IMR-90 (cell line): ENCODE measurements at regions not wholly inside any gene's neighbourhood (a gene's known extent, or its start where the extent isn't known, plus 50 kb on each side); places are given as distances from the start of the nearest gene placed in this dataset.

ENCODE experiments used
- ATAC-seq: fragments of 200-7000 bp; cut with Tn5 transposase; 2 replicates; pipeline ENCODE4 v1.9.1; 2020; ENCODE audit warnings: low read depth, mild to moderate bottlenecking, moderate library complexity
- BruUV-seq: library from RNA; stranded (reverse); fragments of 400-500 nt; replicated peaks from 2 replicates; lab custom pipeline; 2021; lab: Mats Ljungman, UMichigan
- CTCF ChIA-PET: fragments of 300-600 bp; formaldehyde crosslinking; extraction: SDS; loops from one replicate; lab custom pipeline; 2021; ENCODE audit warnings: antibody characterized with exemption; lab: Yijun Ruan, JAX
- POLR2A ChIA-PET: fragments of 300-600 bp; sonication (Branson Sonifier 250); formaldehyde crosslinking; loops from one replicate; lab custom pipeline; 2022; ENCODE audit warnings: antibody characterized with exemption; ENCODE audit not compliant: unreplicated experiment; lab: Charles Lee
- DNase-seq: peaks from one replicate; pipeline ENCODE4 v3.0.0; 2013
- H2AFZ ChIP-seq: replicated peaks from 2 replicates; pipeline ENCODE3; 2013; ENCODE audit warnings: low read length, mild to moderate bottlenecking; ENCODE audit not compliant: poor library complexity
- H2AK5ac ChIP-seq: 2 replicates; pipeline ENCODE4 v1.6.1; 2013; ENCODE audit warnings: low read depth, low read length, inconsistent platforms
- H2AK9ac ChIP-seq: replicated peaks from 2 replicates; pipeline ENCODE3; 2013; ENCODE audit warnings: mild to moderate bottlenecking, low read depth, low read length, moderate library complexity; ENCODE audit not compliant: poor library complexity
- H2BK120ac ChIP-seq: 2 replicates; pipeline ENCODE4 v1.6.1; 2013; ENCODE audit warnings: low read depth, low read length, inconsistent platforms
- H2BK15ac ChIP-seq: 3 replicates; pipeline ENCODE4 v1.6.1; 2013; ENCODE audit warnings: low read depth, low read length, inconsistent platforms
- H2BK20ac ChIP-seq: 2 replicates; pipeline ENCODE4 v1.6.1; 2013; ENCODE audit warnings: low read depth, mild to moderate bottlenecking, inconsistent platforms, low read length, moderate library complexity
- H2BK5ac ChIP-seq: 2 replicates; pipeline ENCODE4 v1.6.1; 2013; ENCODE audit warnings: mild to moderate bottlenecking, low read depth, low read length, inconsistent platforms; ENCODE audit not compliant: poor library complexity, severe bottlenecking
- H3K14ac ChIP-seq: replicated peaks from 2 replicates; pipeline ENCODE4 v1.6.1; 2013; ENCODE audit warnings: low read depth, low read length, inconsistent platforms
- H3K18ac ChIP-seq: 2 replicates; pipeline ENCODE4 v1.6.1; 2013; ENCODE audit warnings: low read depth, low read length, control low read depth
- H3K23ac ChIP-seq: 2 replicates; pipeline ENCODE4 v1.6.1; 2013; ENCODE audit warnings: low read depth, low read length, inconsistent platforms
- H3K27ac ChIP-seq: 2 replicates; pipeline ENCODE4 v1.5.1; 2013; ENCODE audit warnings: mild to moderate bottlenecking, control low read depth, low read length; ENCODE audit not compliant: insufficient read depth
- H3K27me3 ChIP-seq: 2 replicates; pipeline ENCODE4 v1.6.1; 2013; ENCODE audit warnings: low read length; ENCODE audit not compliant: control insufficient read depth, insufficient read depth
- H3K36me3 ChIP-seq: 2 replicates; pipeline ENCODE4 v1.6.1; 2013; ENCODE audit warnings: low read length, mixed read lengths; ENCODE audit not compliant: control insufficient read depth, insufficient read depth
- H3K4ac ChIP-seq: 2 replicates; pipeline ENCODE4 v1.6.1; 2013; ENCODE audit warnings: low read depth, low read length, inconsistent platforms
- H3K4me1 ChIP-seq: 2 replicates; pipeline ENCODE4 v1.6.1; 2013; ENCODE audit warnings: low read length, mixed read lengths; ENCODE audit not compliant: control insufficient read depth, insufficient read depth
- H3K4me2 ChIP-seq: 2 replicates; pipeline ENCODE4 v1.6.1; 2013; ENCODE audit warnings: low read depth, mild to moderate bottlenecking, control low read depth, low read length, moderate library complexity
- H3K4me3 ChIP-seq: 2 replicates; pipeline ENCODE4 v1.5.1; 2013; ENCODE audit warnings: low read depth, mild to moderate bottlenecking, control low read depth, low read length, moderate library complexity; ENCODE audit not compliant: insufficient read depth
- H3K56ac ChIP-seq: 2 replicates; pipeline ENCODE4 v1.6.1; 2013; ENCODE audit warnings: low read length, inconsistent platforms; ENCODE audit not compliant: insufficient read depth; ENCODE audit errors: extremely low read depth
- H3K79me1 ChIP-seq, 2 experiments: 2 replicates each; pipeline ENCODE4 v1.6.1; 2013; ENCODE audit warnings: low read length in 2 of 2, inconsistent platforms in 1 of 2, low read depth in 1 of 2
- H3K9ac ChIP-seq: 2 replicates; pipeline ENCODE4 v1.6.1; 2013; ENCODE audit warnings: low read depth, low read length, control low read depth
- H3K9me1 ChIP-seq: 2 replicates; pipeline ENCODE4 v1.6.1; 2013; ENCODE audit warnings: low read length, inconsistent platforms; ENCODE audit not compliant: insufficient read depth
- H3K9me3 ChIP-seq: 2 replicates; pipeline ENCODE4 v1.6.1; 2013; ENCODE audit warnings: low read length; ENCODE audit not compliant: control insufficient read depth, insufficient read depth
- H4K20me1 ChIP-seq: 2 replicates; pipeline ENCODE4 v1.6.1; 2013; ENCODE audit warnings: low read length, inconsistent platforms; ENCODE audit not compliant: insufficient read depth
- H4K5ac ChIP-seq: 2 replicates; pipeline ENCODE4 v1.6.1; 2013; ENCODE audit warnings: mild to moderate bottlenecking, low read depth, low read length, control low read depth
- H4K8ac ChIP-seq, 2 experiments: 2 replicates each; pipeline ENCODE4 v1.6.1; 2013; ENCODE audit warnings: low read depth in 2 of 2, low read length in 2 of 2, control low read depth in 1 of 2, inconsistent platforms in 1 of 2
- H4K91ac ChIP-seq: 2 replicates; pipeline ENCODE4 v1.6.1; 2013; ENCODE audit warnings: low read depth, low read length, inconsistent platforms; ENCODE audit not compliant: insufficient read depth
- BHLHE40 ChIP-seq: fragments of 150-350 bp; IDR thresholded peaks from 2 replicates; pipeline ENCODE4 v1.6.1; 2016; ENCODE audit warnings: mild to moderate bottlenecking, low read depth, low read length
- CEBPB ChIP-seq: IDR thresholded peaks from 2 replicates; pipeline ENCODE4 v1.6.1; 2012; ENCODE audit warnings: low read depth, low read length, improper control_type of control experiment
- CHD1 ChIP-seq: IDR thresholded peaks from 2 replicates; pipeline ENCODE4 v1.6.1; 2012; ENCODE audit warnings: low read depth, low read length, improper control_type of control experiment
- CTCF ChIP-seq: conservative IDR thresholded peaks from 2 replicates; pipeline ENCODE4 v1.5.1; 2012; ENCODE audit warnings: mild to moderate bottlenecking, low read depth, low read length, improper control_type of control experiment
- ELK1 ChIP-seq: fragments of 150-350 bp; IDR thresholded peaks from 2 replicates; pipeline ENCODE4 v1.6.1; 2016; ENCODE audit warnings: low read depth, mild to moderate bottlenecking, low read length, moderate library complexity, borderline replicate concordance
- FOS ChIP-seq: fragments of 150-350 bp; IDR thresholded peaks from 2 replicates; pipeline ENCODE4 v1.6.1; 2016; ENCODE audit warnings: low read depth, low read length
- MAFK ChIP-seq: IDR thresholded peaks from 2 replicates; pipeline ENCODE4 v1.6.1; 2012; ENCODE audit warnings: low read depth, low read length, improper control_type of control experiment
- MAZ ChIP-seq: IDR thresholded peaks from 2 replicates; pipeline ENCODE4 v1.6.1; 2012; ENCODE audit warnings: low read depth, mild to moderate bottlenecking, low read length, improper control_type of control experiment, moderate library complexity, borderline replicate concordance
- MXI1 ChIP-seq: IDR thresholded peaks from 2 replicates; pipeline ENCODE4 v1.6.1; 2012; ENCODE audit warnings: low read depth, mild to moderate bottlenecking, low read length, moderate library complexity, borderline replicate concordance
- NFE2L2 ChIP-seq: fragments of 150-350 bp; IDR thresholded peaks from 2 replicates; pipeline ENCODE4 v1.6.1; 2016; ENCODE audit warnings: low read depth, mild to moderate bottlenecking, low read length
- POLR2A ChIP-seq: IDR thresholded peaks from 2 replicates; pipeline ENCODE4 v1.6.1; 2012; ENCODE audit warnings: mild to moderate bottlenecking, low read depth, low read length
- RAD21 ChIP-seq: IDR thresholded peaks from 2 replicates; pipeline ENCODE4 v1.6.1; 2012; ENCODE audit warnings: low read length, improper control_type of control experiment
- RCOR1 ChIP-seq: IDR thresholded peaks from 2 replicates; pipeline ENCODE4 v1.6.1; 2012; ENCODE audit warnings: mild to moderate bottlenecking, low read length, improper control_type of control experiment; ENCODE audit not compliant: insufficient replicate concordance
- RFX5 ChIP-seq: IDR thresholded peaks from 2 replicates; pipeline ENCODE4 v1.8.0; 2012; ENCODE audit warnings: low read depth, mild to moderate bottlenecking, low read length, moderate library complexity
- SMC3 ChIP-seq: fragments of 150-350 bp; IDR thresholded peaks from 2 replicates; pipeline ENCODE4 v1.6.1; 2016; ENCODE audit warnings: low read depth, mild to moderate bottlenecking, antibody characterized with exemption, low read length, moderate library complexity
- USF2 ChIP-seq: fragments of 150-350 bp; IDR thresholded peaks from 2 replicates; pipeline ENCODE4 v1.6.1; 2017; ENCODE audit warnings: mild to moderate bottlenecking, antibody characterized with exemption, low read length, low read depth
- WGBS, 2 experiments: methylation state at CpG; one replicate each; pipeline versions ENCODE4 v1.1.5 to v1.1.7; 2013; ENCODE audit warnings: missing lambda C conversion rate in 2 of 2; ENCODE audit not compliant: insufficient read length in 1 of 2; ENCODE audit errors: extremely low coverage in 2 of 2; 5-methylcytosine and 5-hydroxymethylcytosine counted together
- dilution Hi-C: fragments of 300-500 bp; cut with HindIII; formaldehyde crosslinking; loops from one replicate; pipeline ENCODE4 v1.14.3; 2018; ENCODE audit warnings: low sequenced_read_pairs; ENCODE audit not compliant: unreplicated experiment
- in situ Hi-C: fragments of 300-500 bp; cut with MboI; formaldehyde crosslinking; loops from 3 replicates; pipeline ENCODE4 v1.14.3; 2019; ENCODE audit warnings: low sequenced_read_pairs, inconsistent platforms, mixed read lengths
- intact Hi-C: fragments of 100-400 bp; cut with micrococcal nuclease; formaldehyde crosslinking; loops from 2 replicates; pipeline ENCODE4 v1.10.0; 2022

- DNase-seq (peak; percentile 13), ATAC-seq (peak; percentile 17; the same call in 1 of the 2 replicates)
- Histone ChIP-seq H3K56ac (no peak overlapping the region), H3K36me3 (no peaks in the 10 kb centered on the region), H3K9me1 (no peaks in the 10 kb centered on the region), H3K14ac (no peak overlapping the region), H4K5ac (0 out of 2 replicates have a peak overlapping the region, but pooled peaks have one; percentile 48), H3K9me3 (peaks cover 2% of the 10 kb centered on the region; the same call in 1 of the 2 replicates), H2BK5ac (no peak overlapping the region), H3K23ac (no peak overlapping the region), H2AK5ac (no peak overlapping the region), H4K91ac (no peak overlapping the region), H2BK15ac (no peak overlapping the region), H3K9ac (no peak overlapping the region), H4K8ac (no peak overlapping the region), H2BK120ac (peak overlapping the region; percentile 65; the same call in 1 of the 2 replicates), H3K27ac (peak overlapping the region; percentile 31; the same call in 1 of the 2 replicates), H3K4ac (no peak overlapping the region; the same call in 1 of the 2 replicates), H3K4me2 (no peak overlapping the region), H2AK9ac (no peak overlapping the region), H3K79me1 (no peaks in the 10 kb centered on the region), H3K27me3 (no peaks in the 10 kb centered on the region), H3K4me3 (no peak overlapping the region), H3K18ac (peak overlapping the region; percentile 29; the same call in 1 of the 2 replicates), H2AFZ (no peak overlapping the region), H3K4me1 (peaks cover 4% of the 10 kb centered on the region; the same call in 1 of the 2 replicates), H4K20me1 (no peaks in the 10 kb centered on the region), H2BK20ac (0 out of 2 replicates have a peak overlapping the region, but pooled peaks have one; percentile 20)
- dilution Hi-C loops (no loop called here), intact Hi-C loops (no loop called here), in situ Hi-C loops (no loop called here)
- no TSS peak for BruUV-seq
- no peak for TF ChIP-seq FOS
- no peak for TF ChIP-seq CTCF
- TF ChIP-seq MAZ = no peak
- TF ChIP-seq RCOR1 = no peak
- no peak for TF ChIP-seq NFE2L2
- TF ChIP-seq MAFK = no peak
- TF ChIP-seq MXI1 = no peak
- TF ChIP-seq USF2 = no peak
- TF ChIP-seq RAD21 = no peak
- TF ChIP-seq CHD1 = no peak
- no peak for TF ChIP-seq ELK1
- TF ChIP-seq BHLHE40 = no peak
- TF ChIP-seq POLR2A = no peak
- no peak for TF ChIP-seq CEBPB
- no peak for TF ChIP-seq RFX5
- TF ChIP-seq SMC3 = no peak
- ChIA-PET POLR2A (no interaction called here), CTCF (interaction anchor here (0.7 kb wide), 1 partner anchor 314 kb away, joined by 3 read pairs; no protein-coding TSS in a partner anchor)
- WGBS, 2 experiments = no CpG with 5 or more reads among the region's 1 CpG
Observed at GRCh38 chr17:69854225-69854780, 220.7 kb upstream of the KCNJ16 start.
